Erythroblast (primary cell): ENCODE measurements at regions not wholly inside any gene's neighbourhood (a gene's known extent, or its start where the extent isn't known, plus 50 kb on each side); places are given as distances from the start of the nearest gene placed in this dataset.
"Not testable (repeated sequence)": the region's sequence is repeated elsewhere in the genome, so short reads cannot be mapped to it uniquely, and the experiment has no call there.

Experiments
- DNase-seq, 2 experiments: peaks; one replicate each; lab custom pipeline; 2025; lab: John Stamatoyannopoulos, UW
- GATA1 ChIP-seq: IDR thresholded peaks from 2 replicates; pipeline ENCODE4 v1.6.1; 2011; ENCODE audit warnings: low read depth, mild to moderate bottlenecking, control low read depth, low read length, moderate library complexity
- POLR2A ChIP-seq: IDR thresholded peaks from 2 replicates; pipeline ENCODE4 v1.6.1; 2011; ENCODE audit warnings: mild to moderate bottlenecking, low read length

DNA sequence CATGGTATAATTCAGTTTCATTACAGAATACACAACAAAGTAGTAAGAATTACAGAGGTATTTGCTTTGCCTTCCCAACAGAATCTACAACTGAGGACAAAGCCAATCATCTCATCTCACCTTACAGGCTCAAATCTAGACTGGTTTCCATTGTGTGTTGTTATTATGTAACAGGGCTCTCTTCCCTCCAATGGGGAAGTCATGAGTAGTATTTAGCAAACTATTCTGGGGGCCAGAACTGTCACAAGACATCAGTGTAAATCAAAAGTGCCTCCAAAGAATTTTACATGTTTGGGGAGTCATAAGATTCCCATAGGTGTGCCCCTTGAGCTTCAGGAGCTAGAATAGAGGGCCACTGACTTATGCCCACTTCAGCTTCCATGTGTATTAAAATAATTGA lies 187.0 kb upstream of the EDNRB start:
- no peak for TF ChIP-seq GATA1
- TF ChIP-seq POLR2A = no peak
- no peak for DNase-seq

DNA sequence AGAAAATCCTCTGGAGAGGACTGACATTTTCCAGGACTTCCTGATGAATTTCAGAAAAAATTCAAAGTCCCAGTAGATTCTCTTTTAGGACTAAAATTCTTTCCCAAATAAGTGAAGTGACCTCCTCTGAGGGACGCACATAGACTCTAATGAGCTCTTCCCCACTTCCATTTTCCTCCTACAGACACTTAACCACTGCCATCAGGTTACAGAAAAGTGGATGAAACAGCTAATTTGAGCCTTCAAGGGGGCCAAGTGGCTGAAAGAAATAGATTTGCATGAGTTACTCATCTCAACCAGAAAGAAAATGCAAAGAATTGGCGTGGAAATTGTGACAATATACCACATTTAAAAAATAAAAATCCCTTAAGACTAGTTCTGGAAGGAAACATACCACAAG lies 185.3 kb upstream of the EDNRB start:
- DNase-seq = no peak
- TF ChIP-seq POLR2A = no peak
- TF ChIP-seq GATA1 = no peak

DNA sequence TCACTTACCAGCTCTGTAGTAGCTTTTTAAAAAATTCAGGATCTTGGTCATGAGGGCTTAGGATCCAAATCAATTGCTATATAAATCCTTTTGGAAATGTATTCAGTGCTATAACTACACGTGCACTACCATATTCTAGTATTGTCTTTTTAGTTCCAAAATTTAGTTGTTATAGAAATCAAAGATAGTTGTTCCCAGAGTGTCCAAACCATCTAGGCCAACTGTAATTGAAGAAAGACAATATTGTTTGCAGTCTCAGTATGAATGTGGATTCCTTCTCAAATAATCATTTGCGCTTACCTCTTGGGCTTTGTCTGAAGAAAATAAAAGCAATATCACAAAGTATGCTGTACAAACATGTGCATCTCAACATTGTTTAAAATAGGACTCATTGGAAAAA lies 184.1 kb upstream of the EDNRB start:
- no peak for TF ChIP-seq GATA1
- TF ChIP-seq POLR2A = no peak
- DNase-seq = no peak

GRCh38 chr13:78102121-78102677 lies 183.6 kb upstream of the EDNRB start:
- TF ChIP-seq GATA1 (no peak), POLR2A (no peak)
- DNase-seq = peak in 1 of 2 experiments; percentile 4

- TF ChIP-seq POLR2A = no peak
- no peak for TF ChIP-seq GATA1
- DNase-seq = no peak
These were observed 181.9 kb upstream of the EDNRB start for GRCh38 chr13:78100486-78100885.

- TF ChIP-seq POLR2A (no peak), GATA1 (no peak)
- DNase-seq = no peak
These were observed 179.6 kb upstream of the EDNRB start for GRCh38 chr13:78098249-78098648.

- no peak for TF ChIP-seq POLR2A
- no peak for TF ChIP-seq GATA1
- DNase-seq = no peak
These were observed 177.6 kb upstream of the EDNRB start for GRCh38 chr13:78096221-78096620.

GRCh38 chr13:78087966-78088678 lies 169.5 kb upstream of the EDNRB start:
- TF ChIP-seq GATA1 = no peak
- no peak for TF ChIP-seq POLR2A
- DNase-seq = no peak

- peak; percentile 1 to 15 for DNase-seq
- TF ChIP-seq GATA1 = no peak
- no peak for TF ChIP-seq POLR2A
These were observed 167.0 kb upstream of the EDNRB start for GRCh38 chr13:78085434-78086225.

GRCh38 chr13:78084401-78084800 lies 165.8 kb upstream of the EDNRB start:
- TF ChIP-seq GATA1 (no peak), POLR2A (no peak)
- no peak for DNase-seq

DNA sequence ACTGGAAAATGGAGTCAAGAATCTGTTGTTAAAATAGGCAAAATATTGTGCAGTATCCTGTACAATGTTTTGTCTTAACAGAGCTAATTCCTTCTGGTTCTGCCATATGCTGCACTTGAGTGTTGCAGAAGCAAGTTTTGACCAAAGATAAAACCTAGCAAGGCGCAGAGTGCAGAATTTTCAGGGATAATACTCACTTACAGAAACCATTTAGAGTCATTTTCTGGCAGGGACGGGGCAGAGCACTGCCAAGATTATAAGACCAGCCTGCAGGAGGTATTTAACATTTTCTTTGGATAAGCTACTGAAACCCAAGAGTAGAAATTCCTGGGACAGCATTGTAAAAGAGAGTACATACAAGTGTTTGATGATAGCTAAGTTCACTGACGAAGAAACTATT lies 159.5 kb upstream of the EDNRB start:
- no peak for TF ChIP-seq GATA1
- TF ChIP-seq POLR2A = no peak
- no peak for DNase-seq

GRCh38 chr13:78067290-78067689 lies 148.7 kb upstream of the EDNRB start:
- no peak for DNase-seq
- TF ChIP-seq POLR2A = no peak
- TF ChIP-seq GATA1 = no peak

- no peak for TF ChIP-seq POLR2A
- TF ChIP-seq GATA1 = no peak
- no peak for DNase-seq
These were observed 146.5 kb upstream of the EDNRB start for GRCh38 chr13:78065141-78065540.

DNA sequence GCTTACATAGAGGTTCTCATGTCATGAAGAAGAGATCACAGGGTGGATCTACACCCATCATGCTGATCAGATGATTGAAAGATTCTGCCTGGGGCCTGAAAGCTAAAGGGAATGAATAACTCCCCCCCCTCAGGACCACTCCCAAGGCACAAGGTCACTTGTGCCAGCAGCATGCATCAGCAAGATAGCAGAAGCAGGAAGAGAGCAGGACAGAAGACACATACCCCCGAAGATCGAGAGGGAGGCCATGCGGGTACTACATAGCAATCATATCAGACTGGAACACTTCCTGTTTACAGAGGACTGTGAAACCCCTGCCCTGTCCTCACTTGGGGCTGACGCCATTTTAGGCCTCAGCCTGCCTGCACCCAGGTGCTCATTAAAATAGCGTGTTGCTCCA lies 143.2 kb upstream of the EDNRB start:
- no peak for TF ChIP-seq POLR2A
- TF ChIP-seq GATA1 = no peak
- no peak for DNase-seq

DNA sequence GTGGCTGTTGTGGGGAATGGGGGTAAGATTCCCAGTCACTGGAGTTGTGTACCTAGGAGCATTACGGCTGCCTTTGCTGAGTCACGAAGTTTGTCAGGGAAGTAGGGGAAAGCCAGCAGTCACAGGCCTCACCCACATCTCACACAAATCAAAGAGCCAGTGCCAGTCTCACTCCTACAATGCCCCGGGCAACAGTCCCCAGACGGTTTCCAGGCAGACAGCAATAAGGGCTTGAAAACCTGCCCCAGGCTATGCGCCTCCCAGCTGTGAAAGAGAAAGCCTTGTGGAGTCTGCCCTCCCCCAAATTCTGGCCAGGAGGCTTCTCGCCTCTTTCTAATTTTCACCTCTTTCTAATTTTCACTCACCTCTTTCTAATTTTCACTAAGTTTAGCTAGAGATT lies 142.3 kb upstream of the EDNRB start:
- TF ChIP-seq POLR2A (no peak), GATA1 (no peak)
- DNase-seq = no peak

DNA sequence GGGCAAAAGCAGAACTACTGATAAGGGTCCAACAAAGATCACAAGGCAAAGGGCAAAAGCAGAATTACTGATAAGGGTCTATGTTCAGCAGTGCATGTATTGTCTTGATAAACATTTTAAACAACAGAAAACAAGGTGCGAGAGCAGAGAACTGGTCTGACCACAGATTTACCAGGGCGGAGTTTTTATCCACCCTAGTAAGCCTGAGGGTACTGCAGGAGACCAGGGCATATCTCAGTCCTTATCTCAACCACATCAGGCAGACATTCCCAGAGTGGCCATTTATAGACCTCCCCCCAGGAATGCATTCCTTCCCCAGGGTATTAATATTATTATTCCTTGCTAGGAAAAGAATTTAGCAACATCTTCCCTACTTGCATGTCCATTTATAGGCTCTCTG lies 138.2 kb upstream of the EDNRB start:
- not testable (repeated sequence) for DNase-seq
